ENCODE measurements at regions not wholly inside any gene's neighbourhood (a gene's known extent, or its start where the extent isn't known, plus 50 kb on each side); places are given as distances from the start of the nearest gene placed in this dataset.

- TF ChIP-seq CHD7 (IDR thresholded peaks at IDR 0.05; ENCODE audit: insufficient replicate concordance, low read length) (no peak), SIRT6 (IDR thresholded peaks at IDR 0.05; ENCODE audit: low read length) (no peak), SAP30 (IDR thresholded peaks at IDR 0.05; ENCODE audit: insufficient read depth, insufficient replicate concordance, low read length) (no peak), JUND (IDR thresholded peaks at IDR 0.05; ENCODE audit: low read length) (no peak), ZNF274 (IDR thresholded peaks at IDR 0.05; ENCODE audit: borderline replicate concordance, extremely low read depth, low read length) (no peak), ASH2L (IDR thresholded peaks at IDR 0.05; ENCODE audit: low read length) (no peak), PHF8 (conservative IDR thresholded peaks at IDR 0.05; ENCODE audit: low read depth, low read length) (no peak)
Measured at GRCh38 chr2:60071490-60071831, 482.0 kb downstream of the BCL11A start (continued).
